K562 (cell line): ENCODE measurements at regions not wholly inside any gene's neighbourhood (a gene's known extent, or its start where the extent isn't known, plus 50 kb on each side); places are given as distances from the start of the nearest gene placed in this dataset.

Experiments used
- ARID1B ChIP-seq: fragments of 450-650 bp; IDR thresholded peaks from 2 replicates; pipeline ENCODE4 v1.6.1; 2016; ENCODE audit warnings: antibody characterized with exemption, mild to moderate bottlenecking, inconsistent platforms
- BRD9 ChIP-seq: fragments of 450-650 bp; IDR thresholded peaks from 2 replicates; pipeline ENCODE4 v1.6.1; 2018; ENCODE audit warnings: low read depth; ENCODE audit not compliant: partially characterized antibody
- CBX8 ChIP-seq: fragments of 200-600 bp; sonication (generic); IDR thresholded peaks from 2 replicates; pipeline ENCODE4 v1.6.1; 2012; ENCODE audit warnings: borderline replicate concordance, mixed run types, low read depth, mild to moderate bottlenecking, moderate library complexity, mixed read lengths, low read length, control low read depth, inconsistent platforms; ENCODE audit not compliant: poor library complexity, severe bottlenecking; ENCODE audit errors: extremely low read depth
- DPF2 ChIP-seq: fragments of 450-650 bp; IDR thresholded peaks from 2 replicates; pipeline ENCODE4 v1.6.1; 2016
- EHMT2 ChIP-seq: fragments of 450-650 bp; IDR thresholded peaks from 2 replicates; pipeline ENCODE4 v1.6.1; 2018; ENCODE audit warnings: antibody characterized with exemption
- FUS ChIP-seq: fragments of 200-400 bp; formaldehyde crosslinking; optimal IDR thresholded peaks from 2 replicates; pipeline ENCODE3; 2017; ENCODE audit warnings: low read depth, low read length
- KLF1 ChIP-seq: fragments of 450-650 bp; IDR thresholded peaks from 2 replicates; pipeline ENCODE4 v1.6.1; 2016; ENCODE audit warnings: missing genetic modification characterization, missing compliant biosample characterization
- KLF16 ChIP-seq: IDR thresholded peaks from 2 replicates; pipeline ENCODE4 v1.6.1; 2016; ENCODE audit warnings: antibody characterized with exemption
- NFE2 ChIP-seq: IDR thresholded peaks from 2 replicates; pipeline ENCODE4 v1.6.1; 2014; ENCODE audit warnings: antibody characterized with exemption, low read depth
- NR4A1 ChIP-seq, 2 experiments: fragments of 250-450 bp in 1 of 2; fragments of 450-650 bp in 1 of 2; sonication (Bioruptor Pico) in 1 of 2; IDR thresholded peaks; 2 replicates each; pipeline versions ENCODE4 v1.4.0 to v1.6.1; 2016 to 2020; ENCODE audit warnings: mild to moderate bottlenecking in 2 of 2, missing compliant biosample characterization in 1 of 2, missing genetic modification characterization in 1 of 2, moderate library complexity in 1 of 2
- PHF21A ChIP-seq: fragments of 450-650 bp; IDR thresholded peaks from 2 replicates; pipeline ENCODE4 v1.6.1; 2017; ENCODE audit warnings: low read depth, borderline replicate concordance
- PHF8 ChIP-seq: fragments of 200-600 bp; sonication (generic); IDR thresholded peaks from 2 replicates; pipeline ENCODE4 v1.6.1; 2012; ENCODE audit warnings: mixed run types, mild to moderate bottlenecking, inconsistent platforms, low read length, moderate library complexity, borderline replicate concordance
- RB1 ChIP-seq: fragments of 450-650 bp; IDR thresholded peaks from 2 replicates; pipeline ENCODE4 v1.6.1; 2017; ENCODE audit warnings: low read depth, mild to moderate bottlenecking
- RBM22 ChIP-seq: fragments of 200-400 bp; formaldehyde crosslinking; IDR thresholded peaks from 2 replicates; pipeline ENCODE4 v1.6.1; 2018; ENCODE audit warnings: low read length, low read depth; ENCODE audit not compliant: poor library complexity, severe bottlenecking
- RFX1 ChIP-seq: fragments of 450-650 bp; IDR thresholded peaks from 2 replicates; pipeline ENCODE4 v1.6.1; 2016; ENCODE audit warnings: mild to moderate bottlenecking, moderate library complexity
- SMAD4 ChIP-seq: fragments of 250-450 bp; sonication (Bioruptor Pico); conservative IDR thresholded peaks from 2 replicates; pipeline ENCODE4 v1.8.0; 2021; ENCODE audit warnings: inconsistent platforms, mild to moderate bottlenecking, moderate library complexity
- SREBF2 ChIP-seq: sonication (generic); formaldehyde crosslinking; IDR thresholded peaks from 2 replicates; pipeline ENCODE4 v1.4.0; 2020; ENCODE audit warnings: mild to moderate bottlenecking, missing genetic modification reagents
- SUPT5H ChIP-seq: fragments of 450-650 bp; IDR thresholded peaks from 2 replicates; pipeline ENCODE4 v1.6.1; 2016
- TEAD2 ChIP-seq: fragments of 450-650 bp; IDR thresholded peaks from 2 replicates; pipeline ENCODE4 v1.6.1; 2016; ENCODE audit warnings: missing genetic modification characterization, control low read depth, missing compliant biosample characterization
- ZKSCAN3 ChIP-seq: fragments of 250-450 bp; sonication (Bioruptor Pico); IDR thresholded peaks from 2 replicates; pipeline ENCODE4 v1.4.0; 2020
- ZNF133 ChIP-seq: fragments of 250-450 bp; sonication (Bioruptor Pico); IDR thresholded peaks from 2 replicates; pipeline ENCODE4 v1.4.0; 2020; ENCODE audit warnings: mild to moderate bottlenecking
- ZNF511 ChIP-seq: sonication (generic); formaldehyde crosslinking; IDR thresholded peaks from 2 replicates; pipeline ENCODE4 v1.8.0; 2022; ENCODE audit warnings: mild to moderate bottlenecking, missing genetic modification reagents
- ZNF586 ChIP-seq: fragments of 450-650 bp; formaldehyde crosslinking; conservative IDR thresholded peaks from 2 replicates; pipeline ENCODE4 v1.4.0; 2020; ENCODE audit warnings: mild to moderate bottlenecking, moderate library complexity
- ZNF589 ChIP-seq: fragments of 200-800 bp; sonication (Bioruptor generic); IDR thresholded peaks from 2 replicates; pipeline ENCODE4 v1.6.1; 2016; ENCODE audit warnings: low read depth, missing genetic modification characterization, missing compliant biosample characterization
- ZNF707 ChIP-seq: fragments of 250-450 bp; sonication (Bioruptor Pico); conservative IDR thresholded peaks from 2 replicates; pipeline ENCODE4 v1.8.0; 2022; ENCODE audit warnings: inconsistent platforms, mild to moderate bottlenecking, moderate library complexity
- ZSCAN32 ChIP-seq: fragments of 450-650 bp; formaldehyde crosslinking; IDR thresholded peaks from 2 replicates; pipeline ENCODE4 v1.4.0; 2020; ENCODE audit warnings: mild to moderate bottlenecking, moderate library complexity
- TF ChIP-seq, protein P1 (sequence below): fragments of 250-450 bp; sonication (Bioruptor Pico); IDR thresholded peaks from 2 replicates; pipeline ENCODE4 v1.8.0; 2021; ENCODE audit warnings: moderate library complexity, mild to moderate bottlenecking, inconsistent platforms
- TF ChIP-seq, protein P2 (sequence below): fragments of 250-450 bp; sonication (Bioruptor Pico); IDR thresholded peaks from 2 replicates; pipeline ENCODE4 v1.4.0; 2020; ENCODE audit warnings: mild to moderate bottlenecking, moderate library complexity

- TF ChIP-seq TEAD2 (no peak), KLF16 (no peak), NR4A1 (CRISPR knock-in tag; IDR thresholded peaks at IDR 0.05) (no peak), NR4A1 (tag; IDR thresholded peaks at IDR 0.05) (no peak), ZNF133 (CRISPR knock-in tag) (no peak), ZKSCAN3 (CRISPR knock-in tag) (no peak), EHMT2 (peak; percentile 73; the same call in 1 of the 2 replicates), PHF8 (no peak), RB1 (no peak), SREBF2 (CRISPR knock-in tag) (no peak), CBX8 (no peak), ZSCAN32 (CRISPR knock-in tag) (no peak), ZNF707 (CRISPR knock-in tag) (no peak), PHF21A (0 out of 2 replicates have a peak, but pooled peaks have one; percentile 25), ZNF511 (CRISPR knock-in tag) (no peak), RBM22 (no peak), FUS (no peak), SMAD4 (peak; percentile 60; the same call in 1 of the 2 replicates), SUPT5H (no peak), RFX1 (no peak), DPF2 (peak; percentile 96), ZNF586 (CRISPR knock-in tag) (no peak), ARID1B (peak; percentile 95), NFE2 (no peak), BRD9 (peak; percentile 87), ZNF589 (CRISPR knock-in tag) (no peak), KLF1 (tag) (no peak)
- TF ChIP-seq, protein P1, sequence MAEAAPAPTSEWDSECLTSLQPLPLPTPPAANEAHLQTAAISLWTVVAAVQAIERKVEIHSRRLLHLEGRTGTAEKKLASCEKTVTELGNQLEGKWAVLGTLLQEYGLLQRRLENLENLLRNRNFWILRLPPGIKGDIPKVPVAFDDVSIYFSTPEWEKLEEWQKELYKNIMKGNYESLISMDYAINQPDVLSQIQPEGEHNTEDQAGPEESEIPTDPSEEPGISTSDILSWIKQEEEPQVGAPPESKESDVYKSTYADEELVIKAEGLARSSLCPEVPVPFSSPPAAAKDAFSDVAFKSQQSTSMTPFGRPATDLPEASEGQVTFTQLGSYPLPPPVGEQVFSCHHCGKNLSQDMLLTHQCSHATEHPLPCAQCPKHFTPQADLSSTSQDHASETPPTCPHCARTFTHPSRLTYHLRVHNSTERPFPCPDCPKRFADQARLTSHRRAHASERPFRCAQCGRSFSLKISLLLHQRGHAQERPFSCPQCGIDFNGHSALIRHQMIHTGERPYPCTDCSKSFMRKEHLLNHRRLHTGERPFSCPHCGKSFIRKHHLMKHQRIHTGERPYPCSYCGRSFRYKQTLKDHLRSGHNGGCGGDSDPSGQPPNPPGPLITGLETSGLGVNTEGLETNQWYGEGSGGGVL (CRISPR knock-in tag) = no peak
- TF ChIP-seq, protein P2, sequence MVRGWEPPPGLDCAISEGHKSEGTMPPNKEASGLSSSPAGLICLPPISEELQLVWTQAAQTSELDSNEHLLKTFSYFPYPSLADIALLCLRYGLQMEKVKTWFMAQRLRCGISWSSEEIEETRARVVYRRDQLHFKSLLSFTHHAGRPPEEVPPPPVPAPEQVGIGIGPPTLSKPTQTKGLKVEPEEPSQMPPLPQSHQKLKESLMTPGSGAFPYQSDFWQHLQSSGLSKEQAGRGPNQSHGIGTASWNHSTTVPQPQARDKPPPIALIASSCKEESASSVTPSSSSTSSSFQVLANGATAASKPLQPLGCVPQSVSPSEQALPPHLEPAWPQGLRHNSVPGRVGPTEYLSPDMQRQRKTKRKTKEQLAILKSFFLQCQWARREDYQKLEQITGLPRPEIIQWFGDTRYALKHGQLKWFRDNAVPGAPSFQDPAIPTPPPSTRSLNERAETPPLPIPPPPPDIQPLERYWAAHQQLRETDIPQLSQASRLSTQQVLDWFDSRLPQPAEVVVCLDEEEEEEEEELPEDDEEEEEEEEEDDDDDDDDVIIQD = no peak
These were observed 98.9 kb downstream of the HPGD start (continued) for GRCh38 chr4:174423257-174423944.
